C4-2B (cell line): ENCODE measurements at regions not wholly inside any gene's neighbourhood (a gene's known extent, or its start where the extent isn't known, plus 50 kb on each side); places are given as distances from the start of the nearest gene placed in this dataset.

Source experiments
- ZFX ChIP-seq: fragments of 450-650 bp; IDR thresholded peaks from 2 replicates; pipeline ENCODE4 v1.6.1; 2017
- TF ChIP-seq, protein P1 (sequence below): fragments of 450-650 bp; conservative IDR thresholded peaks from 2 replicates; pipeline ENCODE4 v1.5.1; 2017; ENCODE audit warnings: mild to moderate bottlenecking

DNA sequence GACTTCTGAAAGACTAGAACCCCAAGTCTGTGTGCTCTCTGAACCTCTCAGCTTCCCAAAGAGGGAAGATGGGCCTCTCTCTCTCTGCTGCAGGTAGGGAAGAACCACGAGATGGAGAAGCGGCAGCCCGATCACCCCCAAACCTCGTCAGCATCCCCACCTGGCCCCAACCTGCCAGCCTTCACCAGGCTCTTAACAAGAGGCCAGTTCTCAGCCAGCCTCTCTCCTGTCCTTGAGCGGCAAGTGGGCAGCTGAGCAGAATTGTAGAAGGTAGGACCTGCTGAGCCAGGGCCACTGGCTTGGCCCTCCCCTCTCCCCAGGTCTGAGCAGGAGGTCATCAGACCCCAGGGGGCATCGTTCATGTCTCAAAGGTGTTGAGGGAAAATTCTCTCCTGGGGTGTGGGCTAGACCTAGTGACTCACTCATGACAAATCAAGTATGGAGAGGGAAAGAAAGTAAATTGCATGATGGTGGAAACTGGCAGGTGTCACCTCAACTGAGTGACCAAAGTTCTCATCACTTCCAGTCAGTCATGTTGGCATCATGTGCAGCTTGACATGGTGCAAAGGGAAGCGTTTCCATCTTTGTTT lies 92.0 kb upstream of the GPR26 start:
- TF ChIP-seq, protein P1, sequence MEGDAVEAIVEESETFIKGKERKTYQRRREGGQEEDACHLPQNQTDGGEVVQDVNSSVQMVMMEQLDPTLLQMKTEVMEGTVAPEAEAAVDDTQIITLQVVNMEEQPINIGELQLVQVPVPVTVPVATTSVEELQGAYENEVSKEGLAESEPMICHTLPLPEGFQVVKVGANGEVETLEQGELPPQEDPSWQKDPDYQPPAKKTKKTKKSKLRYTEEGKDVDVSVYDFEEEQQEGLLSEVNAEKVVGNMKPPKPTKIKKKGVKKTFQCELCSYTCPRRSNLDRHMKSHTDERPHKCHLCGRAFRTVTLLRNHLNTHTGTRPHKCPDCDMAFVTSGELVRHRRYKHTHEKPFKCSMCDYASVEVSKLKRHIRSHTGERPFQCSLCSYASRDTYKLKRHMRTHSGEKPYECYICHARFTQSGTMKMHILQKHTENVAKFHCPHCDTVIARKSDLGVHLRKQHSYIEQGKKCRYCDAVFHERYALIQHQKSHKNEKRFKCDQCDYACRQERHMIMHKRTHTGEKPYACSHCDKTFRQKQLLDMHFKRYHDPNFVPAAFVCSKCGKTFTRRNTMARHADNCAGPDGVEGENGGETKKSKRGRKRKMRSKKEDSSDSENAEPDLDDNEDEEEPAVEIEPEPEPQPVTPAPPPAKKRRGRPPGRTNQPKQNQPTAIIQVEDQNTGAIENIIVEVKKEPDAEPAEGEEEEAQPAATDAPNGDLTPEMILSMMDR = no peak
- TF ChIP-seq ZFX = no peak
